Activated CD4-positive, alpha-beta T cell treated with anti-CD3 and anti-CD28 coated beads, Interleukin-2, Interleukin-6, amounts not matched to agents 100 ng/mL and 50 ng/mL, durations not matched to agents 16 hours and 8 hours (primary cell): ENCODE measurements at regions not wholly inside any gene's neighbourhood (a gene's known extent, or its start where the extent isn't known, plus 50 kb on each side); places are given as distances from the start of the nearest gene placed in this dataset.

Experiments used
- DNase-seq: peaks from one replicate; pipeline ENCODE4 v3.0.0-alpha.2; 2020

GRCh38 chr20:60446267-60447111, 488.3 kb downstream of the CDH26 start:
- peak; percentile 9 for DNase-seq

GRCh38 chr20:60447703-60448102, 489.5 kb downstream of the CDH26 start:
- DNase-seq = no peak

GRCh38 chr20:60453388-60454246, 495.4 kb downstream of the CDH26 start:
- DNase-seq = no peak

- no peak for DNase-seq
Observed at GRCh38 chr20:60454491-60454890, 496.3 kb downstream of the CDH26 start.

GRCh38 chr20:60455272-60455671, 497.0 kb downstream of the CDH26 start:
- DNase-seq = no peak

- no peak for DNase-seq
Observed at GRCh38 chr20:60459212-60459611, 501.0 kb downstream of the CDH26 start.

GRCh38 chr20:60461993-60462392, 503.8 kb downstream of the CDH26 start:
- DNase-seq = no peak

GRCh38 chr20:60463798-60464197, 505.6 kb downstream of the CDH26 start:
- no peak for DNase-seq

GRCh38 chr20:60465439-60465838, 507.2 kb downstream of the CDH26 start:
- no peak for DNase-seq

- DNase-seq = no peak
Observed at GRCh38 chr20:60465993-60466686, 507.9 kb downstream of the CDH26 start.

- DNase-seq = no peak
Observed at GRCh38 chr20:60466687-60467022, 508.4 kb downstream of the CDH26 start.

GRCh38 chr20:60467078-60467477, 508.9 kb downstream of the CDH26 start:
- DNase-seq = no peak

GRCh38 chr20:60467771-60468170, 509.5 kb downstream of the CDH26 start:
- DNase-seq = no peak

GRCh38 chr20:60469829-60470228, 511.6 kb downstream of the CDH26 start:
- DNase-seq = no peak

GRCh38 chr20:60470366-60470765, 512.1 kb downstream of the CDH26 start:
- no peak for DNase-seq

GRCh38 chr20:60473211-60473610, 515.0 kb downstream of the CDH26 start:
- no peak for DNase-seq

- DNase-seq = no peak
Observed at GRCh38 chr20:60474385-60474910, 516.2 kb downstream of the CDH26 start.

- DNase-seq = no peak
Observed at GRCh38 chr20:60476045-60476444, 517.8 kb downstream of the CDH26 start.

- no peak for DNase-seq
Observed at GRCh38 chr20:60477958-60478357, 519.7 kb downstream of the CDH26 start.

- DNase-seq = no peak
Observed at GRCh38 chr20:60478533-60478932, 520.3 kb downstream of the CDH26 start.

- no peak for DNase-seq
Observed at GRCh38 chr20:60480950-60481742, 522.9 kb downstream of the CDH26 start.

- no peak for DNase-seq
Observed at GRCh38 chr20:60481743-60482133, 523.5 kb downstream of the CDH26 start.
